Spleen (tissue), 11 donors: ENCODE measurements at regions not wholly inside any gene's neighbourhood (a gene's known extent, or its start where the extent isn't known, plus 50 kb on each side); places are given as distances from the start of the nearest gene placed in this dataset.
"Not testable (repeated sequence)": the region's sequence is repeated elsewhere in the genome, so short reads cannot be mapped to it uniquely, and the experiment has no call there.

Source experiments
- DNase-seq: peaks from one replicate; pipeline ENCODE4 v3.0.0-alpha.2; 2020
- H3K27ac ChIP-seq, 8 donors: fragments of 200-600 bp; sonication (generic) in 7 of 8; 1 replicate in 4 of 8; 2 replicates in 4 of 8; pipeline versions ENCODE4 v1.5.0 to v1.8.0; 2016 to 2021; ENCODE audit warnings: inconsistent platforms in 4 of 8, mild to moderate bottlenecking in 4 of 8, moderate library complexity in 1 of 8
- H3K27me3 ChIP-seq, 7 donors: fragments of 200-600 bp; sonication (generic) in 6 of 7; replicated peaks in 1 of 7; 1 replicate in 4 of 7; 2 replicates in 3 of 7; pipeline versions ENCODE4 v1.5.0 to v1.8.0; 2016 to 2021; ENCODE audit warnings: inconsistent platforms in 3 of 7, mild to moderate bottlenecking in 1 of 7
- H3K36me3 ChIP-seq, 6 donors: fragments of 200-600 bp; sonication (generic) in 5 of 6; 1 replicate in 4 of 6; 2 replicates in 2 of 6; pipeline versions ENCODE4 v1.5.0 to v1.8.0; 2016 to 2021; ENCODE audit warnings: inconsistent platforms in 2 of 6
- H3K4me1 ChIP-seq, 6 donors: fragments of 200-600 bp; sonication (generic) in 5 of 6; 1 replicate in 3 of 6; 2 replicates in 3 of 6; pipeline versions ENCODE4 v1.5.0 to v1.8.0; 2016 to 2021; ENCODE audit warnings: inconsistent platforms in 3 of 6
- H3K4me3 ChIP-seq, 8 donors: fragments of 200-600 bp; sonication (generic) in 7 of 8; 1 replicate in 4 of 8; 2 replicates in 4 of 8; pipeline versions ENCODE4 v1.5.0 to v1.8.0; 2016 to 2021; ENCODE audit warnings: inconsistent platforms in 4 of 8, mild to moderate bottlenecking in 4 of 8, moderate library complexity in 2 of 8
- H3K9me3 ChIP-seq, 8 donors: fragments of 200-600 bp; sonication (generic) in 7 of 8; 1 replicate in 4 of 8; 2 replicates in 4 of 8; pipeline versions ENCODE4 v1.5.0 to v1.8.0; 2016 to 2021; ENCODE audit warnings: inconsistent platforms in 4 of 8
- CTCF ChIP-seq, 11 experiments: fragments of 200-600 bp in 7 of 11; fragments of 450-650 bp in 4 of 11; sonication (generic) in 4 of 11; IDR thresholded peaks in 8 of 11; conservative IDR thresholded peaks in 3 of 11; 1 replicate in 7 of 11; 2 replicates in 4 of 11; pipeline versions ENCODE4 v1.4.0 to v1.8.0; 2016 to 2021; ENCODE audit warnings: antibody characterized with exemption in 11 of 11, inconsistent platforms in 4 of 11, mild to moderate bottlenecking in 1 of 11
- POLR2A ChIP-seq, 3 donors: fragments of 450-650 bp; IDR thresholded peaks; one replicate each; pipeline ENCODE4 v1.5.1; 2017; ENCODE audit warnings: antibody characterized with exemption in 3 of 3, mild to moderate bottlenecking in 1 of 3
- POLR2AphosphoS5 ChIP-seq, 3 donors: sonication (generic); formaldehyde crosslinking; IDR thresholded peaks; one replicate each; pipeline ENCODE4 v1.5.1; 2017; ENCODE audit warnings: antibody characterized with exemption in 3 of 3
- WGBS, 5 donors: extraction: QIAGEN DNeasy Blood & Tissue Kit in 3 of 5; methylation state at CpG; one replicate each; pipeline versions ENCODE4 v1.1.5 to v1.1.7; 2013 to 2018; 5-methylcytosine and 5-hydroxymethylcytosine counted together
- intact Hi-C: fragments of 100-400 bp; cut with DNase I; formaldehyde crosslinking; loops from one replicate; pipeline ENCODE4 v1.15.0; 2023; ENCODE audit warnings: low total_unique reads
- donor health status: healthy with polysubstance abuse.
- donor health status: DM: no; HTN: no; CAD: no; lungs with moderate emphysema.
- donor health status: DM: no; HTN: no; CAD: no.
- donor health status: Bipolar disorder and iron deficiency.
- donor health status: healthy.
- donor health status: DM: no; HTN: no; CAD: no.
- donor health status: DM: yes; HTN: yes; CAD: no.

DNA sequence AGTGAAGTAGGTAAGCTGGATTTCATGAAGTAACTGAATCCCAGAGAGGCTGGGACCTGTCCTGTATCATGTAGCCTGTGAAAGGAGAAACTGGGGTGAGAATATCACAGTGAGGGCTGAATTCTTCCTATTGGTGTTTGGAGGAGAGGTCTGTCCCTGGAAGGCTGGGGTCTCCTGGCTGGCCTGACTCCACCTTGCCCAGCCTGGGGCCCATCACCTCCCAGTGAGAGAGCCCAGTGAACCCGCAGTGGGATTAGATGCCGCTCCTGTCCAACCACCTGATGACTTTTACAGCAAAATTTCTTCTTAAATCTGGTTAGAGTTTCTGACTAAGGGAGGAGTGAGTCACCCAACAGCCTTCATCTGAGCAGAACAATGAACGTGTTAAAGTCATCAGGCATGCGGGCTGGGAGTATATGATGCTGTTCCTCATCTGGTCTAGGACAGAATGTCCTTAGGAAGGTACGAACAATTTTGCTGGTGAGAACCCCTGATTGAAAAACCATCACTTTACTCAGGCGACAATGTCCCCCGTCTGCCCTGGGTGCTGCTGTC lies 152.9 kb downstream of the LPIN1 start:
- Histone ChIP-seq H3K4me1 (peaks cover 0 to 14% (median 4%) of the 10 kb centered on the region in 6 donors), H3K9me3 (peaks cover 0 to 10% (median 6%) of the 10 kb centered on the region in 8 donors), H3K27ac (no peak overlapping the region), H3K27me3 (no peaks in the 10 kb centered on the region), H3K4me3 (no peak overlapping the region), H3K36me3 (no peaks in the 10 kb centered on the region)
- TF ChIP-seq POLR2AphosphoS5 (IDR thresholded peaks at IDR 0.05) = no peak
- TF ChIP-seq CTCF (IDR thresholded peaks at IDR 0.05 in 8 of 11, conservative IDR thresholded peaks at IDR 0.05 in 3 of 11) = no peak
- no peak for TF ChIP-seq POLR2A (IDR thresholded peaks at IDR 0.05)
- DNase-seq = no peak
- 87 to 94% (median 94%) methylated on average over 7 of the region's 7 CpGs for WGBS, 5 donors
- intact Hi-C loops = no loop called here

GRCh38 chr2:11900891-11901290 lies 154.5 kb downstream of the LPIN1 start:
- peaks cover 0 to 23% (median 4%) of the 10 kb centered on the region in 6 donors for H3K4me1 ChIP-seq
- DNase-seq, H3K4me3 ChIP-seq, H3K36me3 ChIP-seq, H3K27me3 ChIP-seq, H3K27ac ChIP-seq, H3K9me3 ChIP-seq, intact Hi-C loops: not testable (repeated sequence)
- WGBS, 5 donors = 76 to 88% (median 78%) methylated on average over 4 of the region's 4 CpGs

- WGBS, 5 donors = 91 to 98% (median 95%) methylated on average over 15 to 16 of the region's 16 CpGs
Observed at GRCh38 chr2:11901351-11902069, 155.1 kb downstream of the LPIN1 start.

DNA sequence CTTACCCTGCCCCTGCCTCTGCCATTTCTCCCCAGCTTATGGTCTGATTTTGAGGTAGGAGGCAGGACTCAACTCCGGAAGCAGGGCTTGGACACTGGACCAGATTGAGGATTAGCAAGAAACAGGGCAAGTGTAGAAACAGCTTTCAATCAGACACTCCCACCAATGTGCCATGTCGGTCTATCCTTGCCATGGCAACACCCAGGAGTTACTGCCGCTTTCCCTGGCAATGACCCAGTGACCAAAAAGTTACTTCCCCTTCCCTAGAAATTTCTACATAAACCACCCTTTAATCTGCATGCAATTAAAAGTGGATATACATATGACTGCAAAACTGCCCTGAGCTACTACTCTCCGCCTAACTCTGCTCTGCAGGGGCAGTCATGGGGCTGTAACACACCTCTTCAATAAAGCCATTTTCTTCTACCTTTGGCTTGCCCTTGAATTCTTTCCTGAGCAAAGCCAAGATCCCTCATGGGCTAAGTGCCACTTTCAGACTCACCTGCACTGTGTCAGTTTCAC lies 156.7 kb downstream of the LPIN1 start:
- DNase-seq = no peak
- TF ChIP-seq POLR2AphosphoS5 (IDR thresholded peaks at IDR 0.05) (no peak), CTCF (IDR thresholded peaks at IDR 0.05 in 8 of 11, conservative IDR thresholded peaks at IDR 0.05 in 3 of 11) (no peak), POLR2A (IDR thresholded peaks at IDR 0.05) (no peak)
- Histone ChIP-seq H3K4me3 (no peak overlapping the region), H3K27me3 (no peaks in the 10 kb centered on the region), H3K36me3 (no peaks in the 10 kb centered on the region), H3K4me1 (peaks cover 0 to 39% (median 17%) of the 10 kb centered on the region in 6 donors), H3K27ac (no peak overlapping the region), H3K9me3 (peaks cover 0 to 10% (median 0%) of the 10 kb centered on the region in 8 donors)
- intact Hi-C loops = no loop called here
- 42 to 81% (median 55%) methylated on average over 4 of the region's 4 CpGs for WGBS, 5 donors

More at GRCh38 chr2:11901351-11902069, 155.1 kb downstream of the LPIN1 start:
- intact Hi-C loops = no loop called here
- peaks cover 0 to 23% (median 4%) of the 10 kb centered on the region in 6 donors for H3K4me1 ChIP-seq
- no peaks in the 10 kb centered on the region for H3K9me3 ChIP-seq
- TF ChIP-seq CTCF (IDR thresholded peaks at IDR 0.05 in 8 of 11, conservative IDR thresholded peaks at IDR 0.05 in 3 of 11) = no peak
- no peak for TF ChIP-seq POLR2AphosphoS5 (IDR thresholded peaks at IDR 0.05)
- no peak for TF ChIP-seq POLR2A (IDR thresholded peaks at IDR 0.05)
- H3K4me3 ChIP-seq = no peak overlapping the region
- no peak overlapping the region for H3K27ac ChIP-seq
- H3K36me3 ChIP-seq = no peaks in the 10 kb centered on the region
- no peaks in the 10 kb centered on the region for H3K27me3 ChIP-seq
- DNase-seq = no peak
